Left cardiac atrium (tissue), 4 donors: ENCODE measurements at regions not wholly inside any gene's neighbourhood (a gene's known extent, or its start where the extent isn't known, plus 50 kb on each side); places are given as distances from the start of the nearest gene placed in this dataset.
"Not testable (repeated sequence)": the region's sequence is repeated elsewhere in the genome, so short reads cannot be mapped to it uniquely, and the experiment has no call there.

ENCODE experiments used
- ATAC-seq, 2 donors: fragments of 200-7000 bp; cut with Tn5 transposase; one replicate each; pipeline ENCODE4 v1.9.1; 2020; ENCODE audit warnings: mild to moderate bottlenecking in 2 of 2, moderate library complexity in 2 of 2
- DNase-seq: peaks from one replicate; pipeline ENCODE4 v3.0.0-alpha.2; 2020
- intact Hi-C, 2 donors: fragments of 100-400 bp; cut with DNase I; formaldehyde crosslinking; loops; one replicate each; pipeline versions ENCODE4 v1.14.1 to v1.15.1; 2022 to 2023
- donor health status: DM: no; HTN: yes; CAD: no.
- donor health status: DM: no; HTN: yes; CAD: no; lungs with severe emphysema.
- donor health status: DM: yes; HTN: yes; CAD: no.
- donor health status: Dilated cardiomyopathy.

- intact Hi-C loops, DNase-seq, ATAC-seq: not testable (repeated sequence)
Observed at GRCh38 chr14:105697955-105698354, 171.6 kb downstream of the TMEM121 start.

DNA sequence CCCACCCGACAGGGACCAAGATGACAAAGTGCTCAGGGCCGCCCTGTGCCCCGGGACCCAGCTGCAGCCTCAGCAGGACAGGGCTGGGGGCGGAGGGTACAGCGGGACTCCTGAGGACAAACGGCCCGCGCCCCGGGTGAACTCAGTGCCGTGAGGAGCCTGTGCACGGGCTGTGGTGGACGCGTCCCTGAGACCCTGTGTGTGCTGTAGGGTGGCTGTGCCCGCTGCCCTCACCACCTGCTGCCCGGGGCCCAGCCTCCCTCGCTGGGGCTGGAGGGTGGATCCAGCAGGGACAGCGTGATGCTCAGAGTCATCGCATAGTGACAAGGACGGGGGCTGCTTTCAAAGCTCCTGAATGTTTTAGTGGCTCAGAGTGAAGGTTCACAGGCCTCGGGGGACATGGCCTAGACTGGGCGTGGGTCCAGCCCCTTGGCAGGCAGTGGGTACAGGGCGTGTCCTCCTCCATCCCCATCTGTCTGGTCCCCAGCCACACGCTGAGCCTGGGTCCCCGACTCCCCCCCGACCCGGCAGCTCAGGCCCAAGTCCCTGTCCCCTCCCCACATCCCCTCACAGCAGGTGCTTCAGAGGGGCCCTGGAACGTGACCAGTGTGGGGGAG is 172.7 kb downstream of the TMEM121 start:
- intact Hi-C loops, DNase-seq: not testable (repeated sequence)
- ATAC-seq: peak; percentile 35 to 81

DNA sequence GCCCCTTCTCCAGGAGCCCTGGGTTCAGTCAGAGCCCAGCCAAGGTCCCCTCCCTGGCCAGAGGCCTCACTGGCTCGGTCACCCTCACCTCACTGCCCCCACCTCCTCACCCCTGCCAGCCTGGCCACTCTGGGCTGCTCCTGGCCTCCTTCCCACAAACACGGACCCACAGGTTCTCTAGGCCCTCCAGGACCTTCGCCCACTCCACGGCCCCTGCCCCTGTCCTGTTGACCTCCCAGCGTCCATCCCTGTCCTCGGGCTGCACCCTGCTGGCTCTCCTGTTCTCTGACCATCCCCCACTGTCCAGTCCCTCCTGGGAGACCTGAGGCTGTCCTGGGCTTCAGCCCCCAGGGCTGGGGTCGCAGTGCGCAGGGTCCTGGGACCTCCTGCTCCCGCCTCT is 173.3 kb downstream of the TMEM121 start:
- intact Hi-C loops, DNase-seq: not testable (repeated sequence)
- ATAC-seq: peak; percentile 7 to 26

DNA sequence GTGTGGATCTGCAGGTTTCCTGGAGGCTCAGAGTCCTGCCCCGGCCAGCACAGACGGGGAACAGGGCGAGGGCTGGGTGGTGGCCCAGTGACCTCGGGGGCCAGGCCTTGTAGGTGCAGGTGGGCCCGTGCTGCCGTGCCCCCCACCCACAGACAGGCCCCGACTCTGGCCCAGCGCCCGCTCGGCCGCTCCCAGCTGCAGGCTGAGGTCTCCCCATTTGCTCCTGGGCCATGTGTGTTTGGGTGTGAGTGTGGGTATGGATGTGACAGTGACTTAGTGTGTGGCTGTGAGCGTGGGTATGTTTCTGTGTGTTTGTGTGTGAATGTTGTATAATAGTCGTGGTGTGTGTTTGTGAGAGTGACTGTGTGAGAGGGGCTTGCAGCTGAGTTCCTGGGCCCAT is 173.8 kb downstream of the TMEM121 start:
- ATAC-seq, intact Hi-C loops: not testable (repeated sequence)

GRCh38 chr14:105700622-105701288 is 174.4 kb downstream of the TMEM121 start:
- DNase-seq (no peak), ATAC-seq (no peak)
- intact Hi-C loops: no loop called here

More for the DNA sequence above, 173.8 kb downstream of the TMEM121 start:
- DNase-seq: not testable (repeated sequence)

DNA sequence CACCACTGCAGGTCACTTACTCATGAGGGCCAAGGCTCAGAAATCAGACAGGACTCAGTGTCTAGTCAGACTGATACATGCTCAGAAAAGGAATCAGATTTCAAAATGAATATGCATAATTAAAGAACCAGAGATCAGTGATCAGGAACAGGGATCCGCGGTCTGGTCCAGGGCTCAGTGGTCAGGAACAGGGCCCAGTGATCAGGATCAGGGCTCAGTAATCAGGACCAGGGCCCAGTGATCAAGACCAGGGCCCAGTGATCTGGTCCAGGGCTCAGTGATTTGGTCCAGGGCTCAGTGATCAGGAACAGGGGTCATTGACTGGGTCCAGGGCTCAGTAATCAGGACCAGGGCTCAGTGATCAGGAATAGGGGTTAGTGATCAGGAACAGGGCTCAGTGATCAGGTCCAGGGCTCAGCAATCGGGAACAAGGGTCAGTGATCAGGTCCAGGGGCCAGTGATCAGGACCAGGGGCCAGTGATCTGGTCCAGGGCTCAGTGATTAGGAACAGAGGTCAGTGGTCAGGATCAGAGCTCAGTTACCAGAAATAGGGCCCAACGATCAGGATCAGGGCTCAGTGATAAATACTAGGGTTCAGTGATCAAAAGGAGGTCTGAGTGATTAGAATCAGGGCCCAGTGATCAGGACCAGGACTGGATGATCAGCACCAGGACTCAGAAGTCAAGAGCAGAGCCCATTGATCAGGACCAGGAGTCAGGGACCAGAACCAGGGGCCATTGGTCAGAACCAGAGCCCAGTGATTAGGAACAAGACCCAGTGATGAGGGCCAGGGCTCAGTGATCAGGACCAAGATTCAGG is 175.3 kb downstream of the TMEM121 start:
- ATAC-seq: no peak
- intact Hi-C loops: no loop called here
- DNase-seq: no peak

DNA sequence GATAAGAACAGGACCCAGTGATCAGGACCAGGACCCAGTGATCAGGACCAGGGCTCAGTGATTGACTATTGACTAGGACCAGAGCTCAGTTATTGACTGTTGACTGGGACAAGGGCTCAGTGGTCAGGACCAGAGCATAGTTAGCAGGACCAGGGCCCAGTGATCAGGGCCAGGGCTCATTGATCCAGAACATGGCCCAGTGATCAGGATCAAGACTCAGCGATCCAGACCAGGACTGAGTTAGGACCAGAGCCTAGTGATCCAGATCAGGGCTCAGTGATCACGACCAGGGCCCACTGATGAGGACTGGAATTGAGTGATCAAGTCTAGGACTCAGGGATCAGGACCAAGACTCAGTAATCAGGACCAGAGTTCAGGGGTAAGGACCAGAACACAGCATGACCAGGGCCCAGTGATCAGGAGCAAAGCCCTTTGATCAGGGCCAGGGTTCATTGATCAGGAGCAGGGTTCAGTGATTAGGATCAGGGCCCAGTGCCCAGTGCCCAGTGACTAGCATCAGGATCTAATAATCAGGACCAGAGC is 176.0 kb downstream of the TMEM121 start:
- no peak for ATAC-seq
- intact Hi-C loops: no loop called here
- no peak for DNase-seq

DNA sequence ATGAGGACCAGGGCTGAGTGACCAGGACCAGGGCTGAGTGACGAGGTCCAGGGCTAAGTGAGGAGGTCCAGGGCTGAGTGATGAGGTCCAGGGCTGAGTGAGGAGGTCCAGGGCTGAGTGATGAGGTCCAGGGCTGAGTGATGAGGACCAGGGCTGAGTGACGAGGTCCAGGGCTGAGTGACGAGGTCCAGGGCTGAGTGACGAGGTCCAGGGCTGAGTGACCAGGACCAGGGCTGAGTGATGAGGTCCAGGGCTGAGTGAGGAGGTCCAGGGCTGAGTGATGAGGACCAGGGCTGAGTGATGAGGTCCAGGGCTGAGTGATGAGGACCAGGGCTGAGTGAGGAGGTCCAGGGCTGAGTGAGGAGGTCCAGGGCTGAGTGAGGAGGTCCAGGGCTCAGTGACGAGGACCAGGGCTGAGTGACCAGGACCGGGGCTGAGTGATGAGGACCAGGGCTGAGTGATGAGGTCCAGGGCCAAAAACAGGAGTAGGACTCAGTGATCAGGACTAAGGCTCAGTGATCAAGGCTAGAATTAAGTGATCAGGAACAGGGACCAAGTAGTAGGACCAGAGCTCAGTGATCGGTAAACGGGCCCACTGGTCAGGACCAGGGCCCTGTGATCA is 176.8 kb downstream of the TMEM121 start:
- DNase-seq, intact Hi-C loops, ATAC-seq: not testable (repeated sequence)

DNA sequence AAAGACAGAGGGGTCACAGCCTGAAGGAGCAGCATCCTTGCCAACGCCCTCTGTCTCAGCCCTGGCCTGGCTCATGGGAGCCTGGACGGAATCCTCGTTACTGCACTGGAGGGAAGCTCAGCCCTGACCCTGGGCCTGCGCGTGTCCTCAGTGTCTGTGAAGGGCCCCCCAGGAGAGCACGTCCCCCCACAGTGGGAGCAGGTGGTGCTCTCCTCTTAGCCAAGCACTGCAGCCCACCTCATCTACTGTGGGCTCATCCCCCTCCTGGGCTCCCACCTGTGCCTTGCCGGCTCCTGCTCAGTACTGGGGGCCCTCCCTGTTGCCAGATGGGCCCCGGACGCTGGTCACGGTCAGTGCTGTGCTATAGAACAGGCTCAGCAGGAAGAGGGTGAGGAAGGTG is 177.7 kb downstream of the TMEM121 start:
- intact Hi-C loops, DNase-seq, ATAC-seq: not testable (repeated sequence)

GRCh38 chr14:105704492-105704891 is 178.1 kb downstream of the TMEM121 start:
- DNase-seq, intact Hi-C loops, ATAC-seq: not testable (repeated sequence)

GRCh38 chr14:105705512-105705861 is 179.1 kb downstream of the TMEM121 start:
- intact Hi-C loops: loop anchor here (5.0 kb wide), 1 partner anchor 118 kb away; no protein-coding TSS in a partner anchor
- not testable (repeated sequence) for ATAC-seq, DNase-seq

- intact Hi-C loops: loop anchor here (5.0 kb wide), 1 partner anchor 119 kb away; no protein-coding TSS in a partner anchor
- not testable (repeated sequence) for ATAC-seq, DNase-seq
Observed at GRCh38 chr14:105705862-105706700, 179.7 kb downstream of the TMEM121 start.

DNA sequence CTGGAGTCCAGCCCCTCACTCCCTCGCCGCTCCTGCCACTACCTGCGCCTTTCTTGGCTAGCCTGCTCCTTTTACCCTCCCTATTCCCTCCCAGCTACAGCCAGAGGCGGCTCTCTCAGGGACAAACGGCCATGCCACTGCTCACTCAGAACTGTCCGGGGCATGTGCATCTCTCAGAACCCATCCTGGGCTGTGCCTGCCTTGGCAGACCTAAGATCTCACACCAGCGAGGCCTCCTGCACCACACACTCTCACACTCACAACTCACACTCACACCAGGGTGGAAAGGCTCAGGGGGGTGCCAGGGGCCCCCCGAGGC is 180.3 kb downstream of the TMEM121 start:
- intact Hi-C loops: loop anchor here (5.0 kb wide), 1 partner anchor 119 kb away; no protein-coding TSS in a partner anchor
- ATAC-seq, DNase-seq: not testable (repeated sequence)

GRCh38 chr14:105707099-105707498 is 180.7 kb downstream of the TMEM121 start:
- intact Hi-C loops: loop anchor here (5.0 kb wide), 1 partner anchor 120 kb away; no protein-coding TSS in a partner anchor
- ATAC-seq: peak in 1 of 2 donors; percentile 22
- not testable (repeated sequence) for DNase-seq

GRCh38 chr14:105707723-105708151 is 181.4 kb downstream of the TMEM121 start:
- not testable (repeated sequence) for ATAC-seq, DNase-seq
- intact Hi-C loops: loop anchor here (5.0 kb wide), 1 partner anchor 120 kb away; no protein-coding TSS in a partner anchor

- intact Hi-C loops: loop anchor here (5.0 kb wide), 1 partner anchor 121 kb away; no protein-coding TSS in a partner anchor
- DNase-seq, ATAC-seq: not testable (repeated sequence)
Observed at GRCh38 chr14:105708251-105709134, 182.1 kb downstream of the TMEM121 start.
